IMR-90 (cell line): ENCODE measurements at regions not wholly inside any gene's neighbourhood (a gene's known extent, or its start where the extent isn't known, plus 50 kb on each side); places are given as distances from the start of the nearest gene placed in this dataset.

Source experiments
- ATAC-seq: fragments of 200-7000 bp; cut with Tn5 transposase; 2 replicates; pipeline ENCODE4 v1.9.1; 2020; ENCODE audit warnings: low read depth, mild to moderate bottlenecking, moderate library complexity
- BruUV-seq: library from RNA; stranded (reverse); fragments of 400-500 nt; replicated peaks from 2 replicates; lab custom pipeline; 2021; lab: Mats Ljungman, UMichigan
- CTCF ChIA-PET: fragments of 300-600 bp; formaldehyde crosslinking; extraction: SDS; loops from one replicate; lab custom pipeline; 2021; ENCODE audit warnings: antibody characterized with exemption; lab: Yijun Ruan, JAX
- POLR2A ChIA-PET: fragments of 300-600 bp; sonication (Branson Sonifier 250); formaldehyde crosslinking; loops from one replicate; lab custom pipeline; 2022; ENCODE audit warnings: antibody characterized with exemption; ENCODE audit not compliant: unreplicated experiment; lab: Charles Lee
- DNase-seq: peaks from one replicate; pipeline ENCODE4 v3.0.0; 2013
- H2AFZ ChIP-seq: replicated peaks from 2 replicates; pipeline ENCODE3; 2013; ENCODE audit warnings: low read length, mild to moderate bottlenecking; ENCODE audit not compliant: poor library complexity
- H2AK5ac ChIP-seq: 2 replicates; pipeline ENCODE4 v1.6.1; 2013; ENCODE audit warnings: low read depth, low read length, inconsistent platforms
- H2AK9ac ChIP-seq: replicated peaks from 2 replicates; pipeline ENCODE3; 2013; ENCODE audit warnings: mild to moderate bottlenecking, low read depth, low read length, moderate library complexity; ENCODE audit not compliant: poor library complexity
- H2BK120ac ChIP-seq: 2 replicates; pipeline ENCODE4 v1.6.1; 2013; ENCODE audit warnings: low read depth, low read length, inconsistent platforms
- H2BK15ac ChIP-seq: 3 replicates; pipeline ENCODE4 v1.6.1; 2013; ENCODE audit warnings: low read depth, low read length, inconsistent platforms
- H2BK20ac ChIP-seq: 2 replicates; pipeline ENCODE4 v1.6.1; 2013; ENCODE audit warnings: low read depth, mild to moderate bottlenecking, inconsistent platforms, low read length, moderate library complexity
- H2BK5ac ChIP-seq: 2 replicates; pipeline ENCODE4 v1.6.1; 2013; ENCODE audit warnings: mild to moderate bottlenecking, low read depth, low read length, inconsistent platforms; ENCODE audit not compliant: poor library complexity, severe bottlenecking
- H3K14ac ChIP-seq: replicated peaks from 2 replicates; pipeline ENCODE4 v1.6.1; 2013; ENCODE audit warnings: low read depth, low read length, inconsistent platforms
- H3K18ac ChIP-seq: 2 replicates; pipeline ENCODE4 v1.6.1; 2013; ENCODE audit warnings: low read depth, low read length, control low read depth
- H3K23ac ChIP-seq: 2 replicates; pipeline ENCODE4 v1.6.1; 2013; ENCODE audit warnings: low read depth, low read length, inconsistent platforms
- H3K27ac ChIP-seq: 2 replicates; pipeline ENCODE4 v1.5.1; 2013; ENCODE audit warnings: mild to moderate bottlenecking, control low read depth, low read length; ENCODE audit not compliant: insufficient read depth
- H3K27me3 ChIP-seq: 2 replicates; pipeline ENCODE4 v1.6.1; 2013; ENCODE audit warnings: low read length; ENCODE audit not compliant: control insufficient read depth, insufficient read depth
- H3K36me3 ChIP-seq: 2 replicates; pipeline ENCODE4 v1.6.1; 2013; ENCODE audit warnings: low read length, mixed read lengths; ENCODE audit not compliant: control insufficient read depth, insufficient read depth
- H3K4ac ChIP-seq: 2 replicates; pipeline ENCODE4 v1.6.1; 2013; ENCODE audit warnings: low read depth, low read length, inconsistent platforms
- H3K4me1 ChIP-seq: 2 replicates; pipeline ENCODE4 v1.6.1; 2013; ENCODE audit warnings: low read length, mixed read lengths; ENCODE audit not compliant: control insufficient read depth, insufficient read depth
- H3K4me2 ChIP-seq: 2 replicates; pipeline ENCODE4 v1.6.1; 2013; ENCODE audit warnings: low read depth, mild to moderate bottlenecking, control low read depth, low read length, moderate library complexity
- H3K4me3 ChIP-seq: 2 replicates; pipeline ENCODE4 v1.5.1; 2013; ENCODE audit warnings: low read depth, mild to moderate bottlenecking, control low read depth, low read length, moderate library complexity; ENCODE audit not compliant: insufficient read depth
- H3K56ac ChIP-seq: 2 replicates; pipeline ENCODE4 v1.6.1; 2013; ENCODE audit warnings: low read length, inconsistent platforms; ENCODE audit not compliant: insufficient read depth; ENCODE audit errors: extremely low read depth
- H3K79me1 ChIP-seq, 2 experiments: 2 replicates each; pipeline ENCODE4 v1.6.1; 2013; ENCODE audit warnings: low read length in 2 of 2, inconsistent platforms in 1 of 2, low read depth in 1 of 2
- H3K9ac ChIP-seq: 2 replicates; pipeline ENCODE4 v1.6.1; 2013; ENCODE audit warnings: low read depth, low read length, control low read depth
- H3K9me1 ChIP-seq: 2 replicates; pipeline ENCODE4 v1.6.1; 2013; ENCODE audit warnings: low read length, inconsistent platforms; ENCODE audit not compliant: insufficient read depth
- H3K9me3 ChIP-seq: 2 replicates; pipeline ENCODE4 v1.6.1; 2013; ENCODE audit warnings: low read length; ENCODE audit not compliant: control insufficient read depth, insufficient read depth
- H4K20me1 ChIP-seq: 2 replicates; pipeline ENCODE4 v1.6.1; 2013; ENCODE audit warnings: low read length, inconsistent platforms; ENCODE audit not compliant: insufficient read depth
- H4K5ac ChIP-seq: 2 replicates; pipeline ENCODE4 v1.6.1; 2013; ENCODE audit warnings: mild to moderate bottlenecking, low read depth, low read length, control low read depth
- H4K8ac ChIP-seq, 2 experiments: 2 replicates each; pipeline ENCODE4 v1.6.1; 2013; ENCODE audit warnings: low read depth in 2 of 2, low read length in 2 of 2, control low read depth in 1 of 2, inconsistent platforms in 1 of 2
- H4K91ac ChIP-seq: 2 replicates; pipeline ENCODE4 v1.6.1; 2013; ENCODE audit warnings: low read depth, low read length, inconsistent platforms; ENCODE audit not compliant: insufficient read depth
- BHLHE40 ChIP-seq: fragments of 150-350 bp; IDR thresholded peaks from 2 replicates; pipeline ENCODE4 v1.6.1; 2016; ENCODE audit warnings: mild to moderate bottlenecking, low read depth, low read length
- CEBPB ChIP-seq: IDR thresholded peaks from 2 replicates; pipeline ENCODE4 v1.6.1; 2012; ENCODE audit warnings: low read depth, low read length, improper control_type of control experiment
- CHD1 ChIP-seq: IDR thresholded peaks from 2 replicates; pipeline ENCODE4 v1.6.1; 2012; ENCODE audit warnings: low read depth, low read length, improper control_type of control experiment
- ELK1 ChIP-seq: fragments of 150-350 bp; IDR thresholded peaks from 2 replicates; pipeline ENCODE4 v1.6.1; 2016; ENCODE audit warnings: low read depth, mild to moderate bottlenecking, low read length, moderate library complexity, borderline replicate concordance
- FOS ChIP-seq: fragments of 150-350 bp; IDR thresholded peaks from 2 replicates; pipeline ENCODE4 v1.6.1; 2016; ENCODE audit warnings: low read depth, low read length
- MAFK ChIP-seq: IDR thresholded peaks from 2 replicates; pipeline ENCODE4 v1.6.1; 2012; ENCODE audit warnings: low read depth, low read length, improper control_type of control experiment
- MAZ ChIP-seq: IDR thresholded peaks from 2 replicates; pipeline ENCODE4 v1.6.1; 2012; ENCODE audit warnings: low read depth, mild to moderate bottlenecking, low read length, improper control_type of control experiment, moderate library complexity, borderline replicate concordance
- MXI1 ChIP-seq: IDR thresholded peaks from 2 replicates; pipeline ENCODE4 v1.6.1; 2012; ENCODE audit warnings: low read depth, mild to moderate bottlenecking, low read length, moderate library complexity, borderline replicate concordance
- NFE2L2 ChIP-seq: fragments of 150-350 bp; IDR thresholded peaks from 2 replicates; pipeline ENCODE4 v1.6.1; 2016; ENCODE audit warnings: low read depth, mild to moderate bottlenecking, low read length
- POLR2A ChIP-seq: IDR thresholded peaks from 2 replicates; pipeline ENCODE4 v1.6.1; 2012; ENCODE audit warnings: mild to moderate bottlenecking, low read depth, low read length
- RAD21 ChIP-seq: IDR thresholded peaks from 2 replicates; pipeline ENCODE4 v1.6.1; 2012; ENCODE audit warnings: low read length, improper control_type of control experiment
- RCOR1 ChIP-seq: IDR thresholded peaks from 2 replicates; pipeline ENCODE4 v1.6.1; 2012; ENCODE audit warnings: mild to moderate bottlenecking, low read length, improper control_type of control experiment; ENCODE audit not compliant: insufficient replicate concordance
- RFX5 ChIP-seq: IDR thresholded peaks from 2 replicates; pipeline ENCODE4 v1.8.0; 2012; ENCODE audit warnings: low read depth, mild to moderate bottlenecking, low read length, moderate library complexity
- SMC3 ChIP-seq: fragments of 150-350 bp; IDR thresholded peaks from 2 replicates; pipeline ENCODE4 v1.6.1; 2016; ENCODE audit warnings: low read depth, mild to moderate bottlenecking, antibody characterized with exemption, low read length, moderate library complexity
- USF2 ChIP-seq: fragments of 150-350 bp; IDR thresholded peaks from 2 replicates; pipeline ENCODE4 v1.6.1; 2017; ENCODE audit warnings: mild to moderate bottlenecking, antibody characterized with exemption, low read length, low read depth
- WGBS, 2 experiments: methylation state at CpG; one replicate each; pipeline versions ENCODE4 v1.1.5 to v1.1.7; 2013; ENCODE audit warnings: missing lambda C conversion rate in 2 of 2; ENCODE audit not compliant: insufficient read length in 1 of 2; ENCODE audit errors: extremely low coverage in 2 of 2; 5-methylcytosine and 5-hydroxymethylcytosine counted together
- dilution Hi-C: fragments of 300-500 bp; cut with HindIII; formaldehyde crosslinking; loops from one replicate; pipeline ENCODE4 v1.14.3; 2018; ENCODE audit warnings: low sequenced_read_pairs; ENCODE audit not compliant: unreplicated experiment
- in situ Hi-C: fragments of 300-500 bp; cut with MboI; formaldehyde crosslinking; loops from 3 replicates; pipeline ENCODE4 v1.14.3; 2019; ENCODE audit warnings: low sequenced_read_pairs, inconsistent platforms, mixed read lengths
- intact Hi-C: fragments of 100-400 bp; cut with micrococcal nuclease; formaldehyde crosslinking; loops from 2 replicates; pipeline ENCODE4 v1.10.0; 2022
- TF ChIP-seq, protein P1 (sequence below): conservative IDR thresholded peaks from 2 replicates; pipeline ENCODE4 v1.5.1; 2012; ENCODE audit warnings: mild to moderate bottlenecking, low read depth, low read length, improper control_type of control experiment

DNA sequence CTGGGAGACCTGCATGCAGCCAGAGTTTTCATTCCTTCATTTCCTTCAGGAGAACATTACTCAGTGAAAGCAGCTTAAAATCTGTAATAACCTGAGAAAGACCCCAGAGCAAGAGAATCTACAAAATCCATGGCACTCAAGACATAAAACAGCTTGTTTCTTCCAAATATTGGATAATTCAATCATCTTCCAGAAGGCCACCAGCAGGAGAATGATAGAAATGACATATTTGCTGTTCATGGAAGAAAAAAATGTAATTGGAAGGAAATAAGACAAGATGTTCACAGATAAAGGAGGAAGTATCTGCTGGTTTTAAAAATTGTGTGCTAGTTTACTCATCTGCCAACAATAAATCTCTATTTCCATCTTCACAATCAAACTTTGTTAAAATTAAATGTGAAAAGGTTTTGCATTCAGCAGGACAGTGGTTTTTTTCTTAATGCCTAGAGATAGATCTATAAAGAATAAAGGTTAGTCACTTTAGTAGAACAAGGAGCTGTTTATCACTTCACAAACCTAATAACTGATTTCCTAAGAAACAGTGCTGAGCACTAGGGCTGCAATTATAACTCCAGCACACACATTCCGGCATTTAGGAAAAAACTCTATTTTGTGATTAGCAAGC lies 530.8 kb downstream of the NSUN3 start:
- intact Hi-C loops (no loop called here), in situ Hi-C loops (no loop called here), dilution Hi-C loops (no loop called here)
- ChIA-PET CTCF (no interaction called here), POLR2A (no interaction called here)
- Histone ChIP-seq H2BK5ac (no peak overlapping the region), H2AK5ac (no peak overlapping the region), H3K9me3 (no peaks in the 10 kb centered on the region), H2AFZ (no peak overlapping the region), H3K23ac (no peak overlapping the region), H3K9me1 (no peaks in the 10 kb centered on the region), H2BK15ac (no peak overlapping the region), H3K36me3 (no peaks in the 10 kb centered on the region), H3K4ac (no peak overlapping the region), H4K91ac (no peak overlapping the region), H2BK20ac (no peak overlapping the region), H3K4me1 (no peaks in the 10 kb centered on the region), H3K56ac (no peak overlapping the region), H3K27ac (no peak overlapping the region), H3K9ac (no peak overlapping the region), H3K4me3 (no peak overlapping the region), H3K14ac (no peak overlapping the region), H3K27me3 (no peaks in the 10 kb centered on the region), H3K4me2 (no peak overlapping the region), H4K5ac (no peak overlapping the region), H3K79me1 (no peaks in the 10 kb centered on the region), H2AK9ac (no peak overlapping the region), H4K20me1 (no peaks in the 10 kb centered on the region), H4K8ac (no peak overlapping the region), H2BK120ac (no peak overlapping the region), H3K18ac (no peak overlapping the region)
- DNase-seq (no peak), ATAC-seq (no peak)
- no TSS peak for BruUV-seq
- WGBS, 2 experiments: no CpG with 5 or more reads among the region's 1 CpG
- TF ChIP-seq USF2 (no peak), RAD21 (no peak), MAZ (no peak), ELK1 (no peak), NFE2L2 (no peak), BHLHE40 (no peak), RFX5 (no peak), FOS (no peak), POLR2A (no peak), RCOR1 (no peak), MXI1 (no peak), CHD1 (no peak), CEBPB (no peak), MAFK (no peak), SMC3 (no peak)
- TF ChIP-seq, protein P1, sequence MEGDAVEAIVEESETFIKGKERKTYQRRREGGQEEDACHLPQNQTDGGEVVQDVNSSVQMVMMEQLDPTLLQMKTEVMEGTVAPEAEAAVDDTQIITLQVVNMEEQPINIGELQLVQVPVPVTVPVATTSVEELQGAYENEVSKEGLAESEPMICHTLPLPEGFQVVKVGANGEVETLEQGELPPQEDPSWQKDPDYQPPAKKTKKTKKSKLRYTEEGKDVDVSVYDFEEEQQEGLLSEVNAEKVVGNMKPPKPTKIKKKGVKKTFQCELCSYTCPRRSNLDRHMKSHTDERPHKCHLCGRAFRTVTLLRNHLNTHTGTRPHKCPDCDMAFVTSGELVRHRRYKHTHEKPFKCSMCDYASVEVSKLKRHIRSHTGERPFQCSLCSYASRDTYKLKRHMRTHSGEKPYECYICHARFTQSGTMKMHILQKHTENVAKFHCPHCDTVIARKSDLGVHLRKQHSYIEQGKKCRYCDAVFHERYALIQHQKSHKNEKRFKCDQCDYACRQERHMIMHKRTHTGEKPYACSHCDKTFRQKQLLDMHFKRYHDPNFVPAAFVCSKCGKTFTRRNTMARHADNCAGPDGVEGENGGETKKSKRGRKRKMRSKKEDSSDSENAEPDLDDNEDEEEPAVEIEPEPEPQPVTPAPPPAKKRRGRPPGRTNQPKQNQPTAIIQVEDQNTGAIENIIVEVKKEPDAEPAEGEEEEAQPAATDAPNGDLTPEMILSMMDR: no peak
